Skeletal muscle satellite cell (primary cell): ENCODE measurements at regions not wholly inside any gene's neighbourhood (a gene's known extent, or its start where the extent isn't known, plus 50 kb on each side); places are given as distances from the start of the nearest gene placed in this dataset.

ENCODE experiments used
- H3K27me3 ChIP-seq: 2 replicates; pipeline ENCODE4 v1.7.0; 2013; ENCODE audit warnings: low read length; ENCODE audit not compliant: control insufficient read depth, insufficient read depth
- H3K36me3 ChIP-seq: 2 replicates; pipeline ENCODE4 v1.7.0; 2013; ENCODE audit warnings: mild to moderate bottlenecking, control low read depth, low read length; ENCODE audit not compliant: insufficient read depth
- H3K4me1 ChIP-seq: 2 replicates; pipeline ENCODE4 v1.7.0; 2013; ENCODE audit warnings: low read length; ENCODE audit not compliant: control insufficient read depth, insufficient read depth
- H3K4me2 ChIP-seq: 2 replicates; pipeline ENCODE4 v1.7.0; 2013; ENCODE audit warnings: mild to moderate bottlenecking, low read length
- H3K4me3 ChIP-seq: 2 replicates; pipeline ENCODE4 v1.7.0; 2013; ENCODE audit warnings: low read length
- H3K9ac ChIP-seq: 2 replicates; pipeline ENCODE4 v1.7.0; 2013; ENCODE audit warnings: mild to moderate bottlenecking, low read depth, low read length, moderate library complexity
- H3K9me3 ChIP-seq: replicated peaks from 2 replicates; pipeline ENCODE4 v1.7.0; 2013; ENCODE audit warnings: mild to moderate bottlenecking, control low read depth, low read length

DNA sequence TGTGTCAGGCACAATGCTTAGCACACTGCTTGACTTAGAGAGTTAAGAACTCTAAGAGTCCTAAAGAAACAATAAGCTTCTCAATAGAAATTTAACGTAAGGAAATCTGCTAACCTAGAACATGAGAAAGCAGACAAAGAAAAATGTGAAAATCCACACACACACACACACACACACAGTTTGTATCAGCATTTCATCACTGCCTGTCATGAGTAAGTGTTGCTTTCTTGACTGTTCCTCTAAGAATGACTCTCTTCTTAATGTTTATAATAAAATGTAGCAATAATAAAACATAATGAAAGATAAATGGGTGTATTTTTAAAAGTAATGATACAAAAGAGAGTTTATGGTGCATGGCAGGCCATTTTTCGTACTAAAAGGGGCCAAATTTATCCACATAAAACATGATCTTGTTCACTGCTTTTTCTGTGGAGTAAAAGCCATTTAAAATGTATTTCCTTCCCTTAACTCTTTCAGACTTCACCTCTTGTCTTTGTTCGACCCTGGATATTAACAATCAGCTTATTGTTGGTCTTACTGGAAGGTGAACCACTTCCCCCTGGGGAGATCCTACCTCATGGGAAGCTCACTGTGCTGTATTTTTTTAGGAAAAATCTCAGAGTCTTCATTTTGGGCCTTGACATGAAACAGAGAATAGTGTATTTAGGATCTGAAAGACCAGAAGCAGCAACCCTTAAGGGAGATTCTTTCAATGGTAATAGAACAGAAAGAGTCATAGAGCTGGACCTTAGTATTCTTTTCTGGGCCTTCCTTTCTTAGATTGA is 107.3 kb upstream of the ANKRD55 start:
- Histone ChIP-seq H3K4me1 (no peaks in the 10 kb centered on the region), H3K9ac (no peak overlapping the region), H3K27me3 (no peaks in the 10 kb centered on the region), H3K4me2 (no peak overlapping the region), H3K36me3 (no peaks in the 10 kb centered on the region), H3K9me3 (no peaks in the 10 kb centered on the region), H3K4me3 (no peak overlapping the region)

DNA sequence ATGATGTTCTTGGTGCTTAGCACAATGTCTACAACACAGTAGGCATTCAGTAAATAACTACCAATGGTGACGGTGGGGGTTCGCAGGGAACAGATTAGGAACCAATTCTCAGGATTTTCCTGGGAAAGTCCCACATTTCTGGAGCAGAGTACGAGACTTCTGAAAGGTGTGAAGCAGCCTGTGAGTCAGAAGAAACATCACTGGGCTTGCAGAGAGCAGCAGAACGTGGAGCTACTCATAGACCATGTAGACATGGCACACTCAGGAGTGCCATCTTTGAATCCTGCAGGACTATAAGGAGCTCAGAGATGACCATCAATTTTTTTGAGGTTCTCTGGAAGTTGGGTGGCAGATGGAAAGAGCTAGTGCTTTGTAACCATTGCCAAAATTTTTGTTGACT is 106.6 kb upstream of the ANKRD55 start:
- Histone ChIP-seq H3K4me2 (no peak overlapping the region), H3K4me3 (no peak overlapping the region), H3K36me3 (no peaks in the 10 kb centered on the region), H3K27me3 (no peaks in the 10 kb centered on the region), H3K9me3 (no peaks in the 10 kb centered on the region), H3K9ac (no peak overlapping the region), H3K4me1 (no peaks in the 10 kb centered on the region)

DNA sequence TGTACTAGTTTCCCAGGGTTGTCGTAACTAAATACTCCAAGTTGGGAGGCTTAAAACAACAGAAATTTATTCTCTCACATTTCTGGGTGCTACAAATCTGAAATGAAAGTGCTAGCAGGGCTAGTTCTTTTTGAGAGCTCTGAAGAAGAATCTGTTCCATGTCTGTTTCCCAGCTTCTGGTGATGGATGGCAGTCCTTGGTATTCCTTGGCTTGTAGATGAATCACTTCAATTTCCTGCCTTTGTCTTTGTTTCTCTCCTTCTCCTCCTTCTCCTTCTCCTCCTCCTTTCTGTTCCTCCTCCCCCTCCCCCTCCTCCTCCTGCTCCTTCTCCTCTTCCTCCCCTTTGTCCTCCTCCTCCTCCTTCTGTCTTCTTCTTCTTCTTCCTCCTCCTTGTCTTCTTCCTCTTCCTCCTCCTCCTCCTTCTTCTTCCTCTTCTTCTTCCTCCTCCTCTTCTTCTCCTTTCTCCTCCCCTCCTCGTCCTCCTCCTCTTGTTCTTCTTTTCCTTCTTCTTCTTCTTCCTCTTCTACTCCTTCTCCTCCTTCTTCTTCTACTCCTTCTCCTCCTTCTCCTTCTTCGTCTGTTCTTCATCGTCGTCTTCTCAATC is 104.7 kb upstream of the ANKRD55 start:
- Histone ChIP-seq H3K9me3 (no peaks in the 10 kb centered on the region), H3K4me1 (no peaks in the 10 kb centered on the region)

DNA sequence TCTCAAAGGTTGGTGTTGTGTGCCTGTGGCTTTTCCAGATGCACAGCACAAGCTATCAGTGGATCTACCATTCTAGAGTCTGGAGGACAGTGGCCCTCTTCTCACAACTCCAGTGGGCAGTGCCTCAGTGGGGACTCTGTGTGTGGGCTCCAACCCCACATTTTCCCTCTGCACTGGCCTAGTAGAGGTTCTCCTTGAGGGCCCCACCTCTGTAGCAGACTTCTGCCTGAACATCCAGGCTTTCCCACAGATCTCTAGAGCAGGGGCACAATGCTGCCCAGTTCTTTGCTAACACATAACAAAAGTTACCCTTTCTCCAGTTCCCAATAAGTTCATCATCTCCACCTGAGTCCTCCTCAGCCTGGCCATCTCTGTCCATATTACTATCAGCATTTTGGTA is 102.1 kb upstream of the ANKRD55 start:
- Histone ChIP-seq H3K9ac (no peak overlapping the region), H3K9me3 (no peaks in the 10 kb centered on the region), H3K4me3 (no peak overlapping the region), H3K4me2 (no peak overlapping the region), H3K36me3 (no peaks in the 10 kb centered on the region), H3K27me3 (no peaks in the 10 kb centered on the region), H3K4me1 (no peaks in the 10 kb centered on the region)

More for the DNA sequence above, 104.7 kb upstream of the ANKRD55 start:
- H3K9ac ChIP-seq: no peak overlapping the region
- no peaks in the 10 kb centered on the region for H3K36me3 ChIP-seq
- H3K4me3 ChIP-seq: no peak overlapping the region
- H3K27me3 ChIP-seq: no peaks in the 10 kb centered on the region
- no peak overlapping the region for H3K4me2 ChIP-seq

DNA sequence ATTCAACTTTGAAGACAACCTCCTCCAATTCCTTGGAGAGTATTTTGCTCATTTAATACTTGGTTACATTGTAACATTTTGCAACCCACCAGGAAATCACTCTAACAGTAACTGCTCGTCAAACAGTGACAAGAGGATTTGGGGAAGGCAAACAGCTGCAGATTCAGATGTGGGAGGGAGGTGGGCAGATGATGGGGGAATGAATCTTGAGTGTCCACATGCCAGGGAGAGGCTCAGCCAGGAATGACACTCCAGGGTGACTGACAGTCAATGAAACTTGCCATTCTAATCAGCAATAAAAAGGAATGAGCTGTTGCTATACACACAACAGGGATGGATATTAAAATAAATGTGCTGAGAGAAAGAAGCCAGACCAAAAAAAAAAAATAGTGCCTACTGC is 97.7 kb upstream of the ANKRD55 start:
- no peak overlapping the region for H3K4me3 ChIP-seq
- peaks cover 8% of the 10 kb centered on the region for H3K27me3 ChIP-seq
- no peaks in the 10 kb centered on the region for H3K4me1 ChIP-seq
- H3K9ac ChIP-seq: no peak overlapping the region
- no peaks in the 10 kb centered on the region for H3K9me3 ChIP-seq
- no peak overlapping the region for H3K4me2 ChIP-seq
- H3K36me3 ChIP-seq: no peaks in the 10 kb centered on the region

DNA sequence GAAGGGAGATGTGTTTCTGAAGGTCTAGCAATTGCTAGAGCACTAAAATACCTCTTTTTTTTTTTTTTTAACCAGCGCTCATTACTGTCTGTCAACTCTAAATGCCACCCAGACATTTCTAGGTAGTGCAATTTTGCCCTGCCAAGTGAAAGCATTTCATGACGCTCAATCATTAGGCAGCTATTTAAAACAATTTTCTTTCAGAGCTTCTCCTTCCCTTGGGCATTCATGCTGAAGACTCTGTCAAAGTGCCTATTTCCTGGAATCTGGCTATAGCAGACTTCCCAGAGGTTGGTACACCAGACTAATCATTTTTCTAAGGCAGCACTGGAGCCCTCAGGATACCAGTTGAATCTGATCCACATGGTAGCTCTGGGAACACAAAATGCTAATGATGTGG is 97.0 kb upstream of the ANKRD55 start:
- Histone ChIP-seq H3K9ac (no peak overlapping the region), H3K9me3 (no peaks in the 10 kb centered on the region), H3K4me1 (no peaks in the 10 kb centered on the region), H3K4me2 (no peak overlapping the region), H3K27me3 (peaks cover 8% of the 10 kb centered on the region), H3K36me3 (no peaks in the 10 kb centered on the region), H3K4me3 (no peak overlapping the region)

DNA sequence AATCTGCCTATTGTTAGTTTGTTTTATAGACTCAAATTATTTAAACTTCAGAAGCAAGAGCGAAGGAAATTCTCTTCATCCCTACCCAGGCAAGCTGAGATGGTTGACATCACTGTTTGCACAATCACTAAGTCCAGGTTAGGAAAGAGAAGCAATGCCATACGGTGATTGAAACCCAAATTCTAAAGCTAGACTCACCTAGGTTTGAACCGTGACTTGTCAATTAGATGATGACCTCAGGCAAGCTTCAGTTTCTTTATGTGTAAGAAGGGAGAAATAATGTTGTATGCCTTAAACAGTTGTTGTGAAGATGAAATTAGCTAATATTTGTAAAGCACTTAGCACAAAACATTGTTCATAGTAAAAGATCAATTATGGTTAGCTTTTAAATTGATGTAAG is 96.5 kb upstream of the ANKRD55 start:
- H3K9ac ChIP-seq: no peak overlapping the region
- no peaks in the 10 kb centered on the region for H3K36me3 ChIP-seq
- no peaks in the 10 kb centered on the region for H3K4me1 ChIP-seq
- H3K4me2 ChIP-seq: no peak overlapping the region
- H3K4me3 ChIP-seq: no peak overlapping the region
- H3K9me3 ChIP-seq: no peaks in the 10 kb centered on the region
- H3K27me3 ChIP-seq: peaks cover 8% of the 10 kb centered on the region

DNA sequence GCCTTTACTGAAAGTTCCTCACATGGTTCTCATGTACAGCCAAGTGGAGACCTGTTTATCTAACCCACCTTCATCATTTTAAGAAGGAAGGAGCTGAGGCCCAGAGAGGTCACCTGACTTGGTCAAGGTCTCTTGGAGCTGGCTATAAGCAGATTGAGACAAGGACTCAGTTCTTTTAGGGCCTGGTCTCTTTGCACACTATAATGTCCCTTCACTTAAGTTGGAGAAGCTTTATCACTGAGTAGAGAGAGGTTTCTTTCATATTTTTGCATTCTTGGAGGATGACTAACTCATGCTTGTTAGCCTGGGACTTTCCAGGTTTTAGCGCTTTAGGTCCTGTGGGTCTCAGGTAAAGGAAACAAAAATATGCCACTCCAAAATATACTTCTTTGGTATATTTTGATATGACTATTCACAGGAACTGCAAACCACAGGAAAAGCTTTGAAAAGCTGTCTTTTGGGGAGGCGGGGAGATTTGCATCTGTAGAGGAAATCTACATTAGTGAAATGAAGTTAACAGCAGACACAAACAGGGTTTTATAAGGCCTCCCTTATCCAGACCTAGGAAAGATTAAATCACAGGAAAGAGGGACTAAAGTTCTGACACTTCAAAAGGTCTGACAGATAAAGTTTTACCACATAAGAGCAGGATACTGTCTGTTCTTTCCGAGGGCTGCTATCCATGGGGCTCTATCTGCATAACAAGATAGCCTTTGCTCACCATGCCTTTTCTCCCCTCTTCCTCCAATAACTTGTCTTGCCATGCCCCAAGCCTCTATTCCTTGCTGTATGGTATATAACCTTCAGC is 95.8 kb upstream of the ANKRD55 start:
- Histone ChIP-seq H3K4me3 (no peak overlapping the region), H3K9ac (no peak overlapping the region), H3K27me3 (peaks cover 8% of the 10 kb centered on the region), H3K36me3 (no peaks in the 10 kb centered on the region), H3K9me3 (no peaks in the 10 kb centered on the region), H3K4me2 (no peak overlapping the region), H3K4me1 (no peaks in the 10 kb centered on the region)

DNA sequence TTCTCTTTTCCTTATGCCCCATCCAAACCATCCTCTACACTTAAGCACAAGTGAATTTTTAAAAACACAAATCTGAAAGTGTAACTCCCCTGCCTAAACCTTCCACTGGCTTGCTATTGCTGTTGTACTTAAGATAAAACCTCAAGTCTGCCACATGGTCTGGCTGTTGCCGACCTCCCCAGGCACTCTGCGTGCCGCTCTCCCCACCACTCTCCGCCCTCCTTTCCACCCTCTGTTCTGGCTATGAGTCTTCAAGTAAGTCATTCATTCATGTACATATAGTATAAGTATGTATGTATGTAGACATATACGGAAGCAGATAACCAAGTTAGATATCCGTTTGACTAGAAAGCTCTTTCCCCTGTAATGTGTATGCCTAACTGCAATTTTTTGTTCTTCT is 94.7 kb upstream of the ANKRD55 start:
- Histone ChIP-seq H3K9me3 (no peaks in the 10 kb centered on the region), H3K4me3 (no peak overlapping the region), H3K9ac (no peak overlapping the region)

DNA sequence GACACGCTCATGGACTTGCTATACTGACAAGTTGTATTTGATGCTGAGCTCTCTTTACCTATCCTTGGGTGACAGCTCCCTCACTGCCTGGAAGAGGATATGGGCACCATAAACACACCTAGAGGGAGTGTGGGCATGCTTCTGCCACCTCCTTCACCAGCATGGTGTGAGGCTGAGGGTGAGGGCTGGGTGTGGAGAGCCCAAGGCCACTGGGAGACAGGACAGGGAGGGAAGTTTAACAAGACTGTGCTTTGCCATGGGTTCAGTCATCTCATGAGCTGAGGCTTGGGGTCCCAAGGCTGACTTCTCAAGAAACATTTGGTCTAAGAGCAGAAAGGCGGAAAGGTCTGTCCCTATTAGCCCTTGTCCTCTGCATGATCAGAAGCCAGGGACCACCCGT is 93.6 kb upstream of the ANKRD55 start:
- Histone ChIP-seq H3K9ac (no peak overlapping the region), H3K27me3 (peaks cover 8% of the 10 kb centered on the region), H3K9me3 (no peaks in the 10 kb centered on the region), H3K36me3 (no peaks in the 10 kb centered on the region), H3K4me3 (no peak overlapping the region), H3K4me1 (no peaks in the 10 kb centered on the region), H3K4me2 (no peak overlapping the region)

More for the DNA sequence above, 94.7 kb upstream of the ANKRD55 start:
- no peaks in the 10 kb centered on the region for H3K4me1 ChIP-seq
- no peak overlapping the region for H3K4me2 ChIP-seq
- peaks cover 8% of the 10 kb centered on the region for H3K27me3 ChIP-seq
- H3K36me3 ChIP-seq: no peaks in the 10 kb centered on the region

DNA sequence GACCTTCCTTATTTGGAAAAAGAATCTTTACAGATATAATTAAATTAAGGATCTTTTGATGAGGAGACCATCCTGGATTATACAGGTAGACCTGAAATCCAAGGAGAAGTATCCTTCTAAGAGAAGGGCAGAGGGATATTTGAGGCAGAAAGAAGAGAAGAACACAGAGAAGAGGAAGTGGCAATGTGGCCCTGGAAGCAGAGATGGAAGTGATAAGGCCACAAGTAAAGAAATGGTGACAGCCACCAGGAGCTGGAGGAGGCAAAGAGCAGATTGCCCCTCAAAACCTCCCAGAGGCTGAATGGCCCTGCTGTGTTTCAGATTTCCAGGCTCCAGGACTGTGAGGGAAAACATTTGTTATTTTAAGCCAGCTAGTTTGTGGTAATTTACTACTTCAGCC is 93.0 kb upstream of the ANKRD55 start:
- H3K4me3 ChIP-seq: no peak overlapping the region
- H3K36me3 ChIP-seq: no peaks in the 10 kb centered on the region
- no peak overlapping the region for H3K9ac ChIP-seq
- no peaks in the 10 kb centered on the region for H3K4me1 ChIP-seq
- H3K9me3 ChIP-seq: no peaks in the 10 kb centered on the region
- no peak overlapping the region for H3K4me2 ChIP-seq
- H3K27me3 ChIP-seq: peaks cover 8% of the 10 kb centered on the region
